K562 (cell line): ENCODE measurements at regions not wholly inside any gene's neighbourhood (a gene's known extent, or its start where the extent isn't known, plus 50 kb on each side); places are given as distances from the start of the nearest gene placed in this dataset.

ENCODE experiments used
- ATAC-seq: fragments of 200-7000 bp; cut with Tn5 transposase; 3 replicates; pipeline ENCODE4 v1.9.1; 2020; ENCODE audit warnings: moderate library complexity
- BruUV-seq: library from RNA; stranded (reverse); fragments of 400-500 nt; replicated peaks from 2 replicates; lab custom pipeline; 2021; lab: Mats Ljungman, UMichigan
- CTCF ChIA-PET: fragments of 300-600 bp; formaldehyde crosslinking; extraction: SDS; loops from one replicate; lab custom pipeline; 2021; ENCODE audit warnings: low intra/inter-chr PET ratio; lab: Yijun Ruan, JAX
- POLR2A ChIA-PET: fragments of 300-600, 350-650 bp; sonication (Branson Sonifier 250); formaldehyde crosslinking; extraction: SDS; loops from one replicate; lab custom pipeline; 2021; ENCODE audit warnings: antibody characterized with exemption, inconsistent platforms; lab: Yijun Ruan, JAX
- DNase-seq, 4 experiments: peaks; one replicate each; pipeline versions ENCODE4 v3.0.0 to v3.0.0-alpha.2; 2011 to 2018; ENCODE audit warnings: low spot score in 3 of 4, mixed read lengths in 3 of 4; ENCODE audit errors: extremely low read depth in 1 of 4
- FAIRE-seq: peaks from 2 replicates; lab custom pipeline; 2011; peaks lifted over from hg19 to GRCh38; lab: Jason Lieb, UNC
- H2AFZ ChIP-seq: 2 replicates; pipeline ENCODE4 v1.6.0; 2011; ENCODE audit warnings: low read depth, low read length, control low read depth, inconsistent platforms
- H3K27ac ChIP-seq: fragments of 200-600 bp; 3 replicates; pipeline ENCODE4 v1.8.0; 2011; ENCODE audit warnings: low read depth, mild to moderate bottlenecking, control low read depth, inconsistent platforms, low read length, moderate library complexity, mixed read lengths; ENCODE audit errors: extremely low read depth
- H3K27me3 ChIP-seq, 2 experiments: fragments of 300-600 bp in 1 of 2; 2 replicates in 1 of 2; 3 replicates in 1 of 2; pipeline versions ENCODE4 v1.6.0 to v1.8.0; 2011; ENCODE audit warnings: inconsistent platforms in 2 of 2, low read length in 2 of 2, mild to moderate bottlenecking in 1 of 2, mixed read lengths in 1 of 2, moderate library complexity in 1 of 2; ENCODE audit not compliant: control insufficient read depth in 2 of 2, insufficient read depth in 2 of 2
- H3K36me3 ChIP-seq: fragments of 300-600 bp; 3 replicates; pipeline ENCODE4 v1.8.0; 2011; ENCODE audit warnings: mild to moderate bottlenecking, low read length, inconsistent platforms; ENCODE audit not compliant: control insufficient read depth, insufficient read depth
- H3K4me1 ChIP-seq, 2 experiments: fragments of 200-600 bp in 1 of 2; replicated peaks in 1 of 2; 2 replicates in 1 of 2; 3 replicates in 1 of 2; pipeline versions ENCODE4 v1.5.1 to v1.8.0; 2011; ENCODE audit warnings: inconsistent platforms in 2 of 2, low read length in 2 of 2, mild to moderate bottlenecking in 1 of 2, mixed read lengths in 1 of 2, moderate library complexity in 1 of 2; ENCODE audit not compliant: control insufficient read depth in 2 of 2, insufficient read depth in 2 of 2
- H3K4me2 ChIP-seq: 2 replicates; pipeline ENCODE4 v1.6.1; 2011; ENCODE audit warnings: low read length, control low read depth, inconsistent platforms, mixed read lengths; ENCODE audit not compliant: insufficient read depth
- H3K4me3 ChIP-seq: fragments of 200-600 bp; sonication (generic), shearing (Covaris generic); 2 replicates; pipeline ENCODE4 v1.5.1; 2016; ENCODE audit warnings: control low read depth, inconsistent platforms
- H3K79me2 ChIP-seq: fragments of 200-600 bp; 3 replicates; pipeline ENCODE4 v1.8.0; 2011; ENCODE audit warnings: low read length, inconsistent platforms; ENCODE audit not compliant: control insufficient read depth, insufficient read depth
- H3K9ac ChIP-seq, 2 experiments: 2 replicates each; pipeline versions ENCODE4 v1.6.0 to v1.6.1; 2011; ENCODE audit warnings: low read depth in 2 of 2, low read length in 2 of 2, control low read depth in 1 of 2, inconsistent platforms in 1 of 2, mild to moderate bottlenecking in 1 of 2, mixed read lengths in 1 of 2; ENCODE audit not compliant: insufficient read depth in 1 of 2
- H3K9me1 ChIP-seq: one replicate; pipeline ENCODE4 v1.6.0; 2011; ENCODE audit warnings: inconsistent platforms, mild to moderate bottlenecking, low read length, moderate library complexity; ENCODE audit not compliant: control insufficient read depth, insufficient read depth
- H3K9me3 ChIP-seq: replicated peaks from 2 replicates; pipeline ENCODE4 v1.5.1; 2011; ENCODE audit warnings: low read depth, low read length, inconsistent platforms; ENCODE audit not compliant: control insufficient read depth, insufficient read depth
- H4K20me1 ChIP-seq: replicated peaks from 2 replicates; pipeline ENCODE4 v1.6.1; 2011; ENCODE audit warnings: low read length, inconsistent platforms, mixed read lengths; ENCODE audit not compliant: control insufficient read depth, insufficient read depth
- ATF7 ChIP-seq: fragments of 450-650 bp; IDR thresholded peaks from 2 replicates; pipeline ENCODE4 v1.7.1; 2014; ENCODE audit warnings: mild to moderate bottlenecking, moderate library complexity
- CHD1 ChIP-seq: fragments of 200-600 bp; sonication (generic); IDR thresholded peaks from one replicate; pipeline ENCODE4 v1.6.1; 2012; ENCODE audit warnings: mild to moderate bottlenecking, moderate library complexity, low read length, inconsistent platforms
- GABPA ChIP-seq: fragments of 200-800 bp; sonication (Bioruptor generic); conservative IDR thresholded peaks from 2 replicates; pipeline ENCODE4 v1.6.1; 2016; ENCODE audit warnings: low read depth, missing genetic modification characterization, missing compliant biosample characterization
- NEUROD1 ChIP-seq: fragments of 150-350 bp; IDR thresholded peaks from 2 replicates; pipeline ENCODE4 v1.6.1; 2014; ENCODE audit warnings: borderline replicate concordance, low read length, low read depth; ENCODE audit not compliant: partially characterized antibody
- ZNF239 ChIP-seq: fragments of 250-450 bp; sonication (Bioruptor Pico); IDR thresholded peaks from 2 replicates; pipeline ENCODE4 v1.4.0; 2020; ENCODE audit warnings: mild to moderate bottlenecking
- WGBS: fragments of 100-300 bp; shearing (Covaris generic); methylation state at CpG from one replicate; pipeline ENCODE4 v1.1.6; 2016; ENCODE audit warnings: low coverage, mixed read lengths; ENCODE audit not compliant: insufficient coverage; ENCODE audit errors: missing lambda C conversion rate; 5-methylcytosine and 5-hydroxymethylcytosine counted together
- in situ Hi-C: fragments of 300-500 bp; cut with MboI; formaldehyde crosslinking; loops from 4 replicates; pipeline ENCODE4 v1.15.0; 2018; ENCODE audit warnings: inconsistent platforms, mixed read lengths
- intact Hi-C: fragments of 100-400 bp; cut with micrococcal nuclease; formaldehyde crosslinking; loops from 2 replicates; pipeline ENCODE4 v1.14.2; 2022

- TF ChIP-seq ATF7, result peak; percentile 36; the same call in 1 of the 2 replicates
Observed at GRCh38 chr17:79160980-79161636, 86.5 kb downstream of the ENGASE start (continued).

DNA sequence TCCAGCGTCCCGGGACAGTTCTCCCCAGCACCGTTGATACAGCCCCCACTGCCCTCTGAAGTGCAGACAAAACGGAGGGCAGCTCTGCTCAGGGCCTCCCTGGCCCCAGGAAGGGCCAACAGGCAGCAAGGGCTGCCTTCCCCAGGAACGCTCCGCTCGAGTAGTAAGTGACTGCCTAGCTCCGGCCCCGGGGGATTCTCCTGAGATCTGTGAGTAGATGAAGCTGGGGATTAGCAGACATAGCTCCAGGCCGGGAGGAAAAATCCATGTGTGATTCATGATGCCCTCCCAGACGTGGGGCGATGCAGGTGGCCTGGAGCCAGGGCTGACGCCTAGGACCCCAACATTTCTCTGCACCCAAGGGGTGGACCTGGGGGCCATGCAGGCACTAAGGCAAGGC lies 85.3 kb downstream of the ENGASE start:
- no peak overlapping the region for H2AFZ ChIP-seq
- no peak overlapping the region for H3K4me3 ChIP-seq
- H3K4me1 ChIP-seq, result no peaks in the 10 kb centered on the region
- peaks cover 10% of the 10 kb centered on the region for H4K20me1 ChIP-seq
- H3K27ac ChIP-seq, result no peak overlapping the region
- WGBS, result 0% methylated on average over 8 of the region's 13 CpGs
- H3K4me2 ChIP-seq, result no peak overlapping the region
- DNase-seq (no peak), FAIRE-seq (no peak), ATAC-seq (no peak)
- TF ChIP-seq GABPA (no peak), NEUROD1 (no peak), CHD1 (no peak), ZNF239 (CRISPR knock-in tag) (no peak)
- no peaks in the 10 kb centered on the region for H3K9me3 ChIP-seq
- H3K9me1 ChIP-seq, result no peaks in the 10 kb centered on the region
- no peak overlapping the region for H3K9ac ChIP-seq
- peaks cover 16 to 93% of the 10 kb centered on the region in 2 experiments for H3K27me3 ChIP-seq
- no TSS peak for BruUV-seq
- POLR2A ChIA-PET, result interaction anchor here (1.1 kb wide), 1 partner anchor 26 kb away, joined by 4 read pairs; no protein-coding TSS in a partner anchor
- in situ Hi-C loops (no loop called here), intact Hi-C loops (no loop called here)
- no peaks in the 10 kb centered on the region for H3K36me3 ChIP-seq
- H3K79me2 ChIP-seq, result no peaks in the 10 kb centered on the region
- CTCF ChIA-PET, result no interaction called here
